NK-92 treated with Interleukin-12 subunit alpha and Interleukin-12 subunit beta, amount 100 ng/mL, for 24 hours (cell line): ENCODE measurements at regions not wholly inside any gene's neighbourhood (a gene's known extent, or its start where the extent isn't known, plus 50 kb on each side); places are given as distances from the start of the nearest gene placed in this dataset.
"Not testable (repeated sequence)": the region's sequence is repeated elsewhere in the genome, so short reads cannot be mapped to it uniquely, and the experiment has no call there.

Experiments used
- DNase-seq: peaks from one replicate; lab custom pipeline; 2025; lab: John Stamatoyannopoulos, UW

DNA sequence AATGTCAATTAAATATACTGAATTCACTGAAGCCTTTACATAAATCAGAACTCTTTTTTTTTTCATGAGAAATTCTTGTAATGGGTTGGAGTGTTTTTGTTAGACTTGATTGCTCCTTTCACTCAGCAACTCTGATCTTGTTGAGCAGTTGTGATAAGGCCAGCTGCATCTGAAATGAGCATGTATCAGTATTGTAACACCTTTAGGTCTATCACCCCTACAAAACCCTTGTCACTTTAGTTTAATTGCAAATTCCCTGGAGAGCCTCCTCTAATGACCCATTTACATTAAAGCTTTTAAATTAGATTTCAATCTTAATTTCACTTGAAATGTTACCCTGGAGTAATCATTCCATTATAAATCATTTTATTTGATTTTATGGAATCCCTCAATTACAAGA, 346.8 kb upstream of the TCF4 start:
- DNase-seq = no peak

DNA sequence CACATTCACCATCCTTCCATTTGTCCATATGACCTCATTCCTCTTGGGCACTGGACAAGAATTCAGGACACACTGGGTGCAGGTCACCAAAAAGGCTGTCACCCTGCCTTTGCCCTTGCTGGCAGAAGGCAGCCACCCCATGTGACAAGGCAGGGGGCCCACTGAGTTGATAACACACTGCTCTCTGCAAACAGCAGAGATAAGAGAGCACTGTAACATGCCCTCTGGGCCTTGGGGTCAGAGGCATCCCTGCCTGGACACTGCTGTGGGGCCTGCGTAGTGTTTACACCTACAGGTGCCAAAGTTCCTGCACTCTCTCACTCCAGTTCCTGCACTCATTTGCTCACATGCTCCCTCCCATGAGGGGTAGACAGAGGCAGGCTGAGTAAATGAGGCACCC, 344.7 kb upstream of the TCF4 start:
- no peak for DNase-seq

DNA sequence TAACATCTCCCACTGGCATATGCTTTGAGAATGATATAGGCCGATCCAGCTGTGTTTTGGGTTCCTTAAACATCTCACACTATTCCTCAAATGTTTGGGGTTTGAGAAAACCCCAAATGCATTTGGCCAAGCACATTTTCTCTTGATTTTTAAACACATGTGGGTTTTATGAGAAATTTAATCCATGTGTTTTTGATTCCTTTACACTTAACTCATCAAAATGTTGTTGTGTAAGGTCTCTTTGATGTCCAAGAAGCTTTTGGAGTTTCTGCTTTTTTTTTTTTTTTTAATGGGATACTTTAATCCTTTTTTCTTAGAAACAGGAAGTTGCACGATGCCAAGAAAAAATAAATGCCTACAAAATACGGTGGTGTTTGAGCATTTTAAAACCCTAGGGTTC, 339.8 kb upstream of the TCF4 start:
- no peak for DNase-seq

DNA sequence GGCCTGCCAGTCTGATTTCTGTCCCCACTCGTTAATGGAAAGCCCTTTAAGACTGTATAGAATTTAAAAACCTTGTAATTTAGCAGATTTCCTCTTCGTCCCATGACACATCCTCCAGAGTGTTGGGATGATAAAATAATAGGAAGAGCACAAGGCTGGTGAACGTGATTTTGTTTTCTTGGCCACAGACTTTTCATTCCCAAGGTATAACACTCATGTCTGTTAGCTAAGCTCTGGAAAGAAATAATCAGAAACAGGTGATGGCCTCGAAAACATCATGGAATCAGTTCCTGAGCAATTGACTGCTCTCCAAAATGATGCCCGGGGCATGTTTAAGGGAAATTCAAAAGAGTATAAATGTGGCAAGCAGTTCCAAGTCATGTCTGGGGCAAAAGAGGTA, 337.8 kb upstream of the TCF4 start:
- no peak for DNase-seq

DNA sequence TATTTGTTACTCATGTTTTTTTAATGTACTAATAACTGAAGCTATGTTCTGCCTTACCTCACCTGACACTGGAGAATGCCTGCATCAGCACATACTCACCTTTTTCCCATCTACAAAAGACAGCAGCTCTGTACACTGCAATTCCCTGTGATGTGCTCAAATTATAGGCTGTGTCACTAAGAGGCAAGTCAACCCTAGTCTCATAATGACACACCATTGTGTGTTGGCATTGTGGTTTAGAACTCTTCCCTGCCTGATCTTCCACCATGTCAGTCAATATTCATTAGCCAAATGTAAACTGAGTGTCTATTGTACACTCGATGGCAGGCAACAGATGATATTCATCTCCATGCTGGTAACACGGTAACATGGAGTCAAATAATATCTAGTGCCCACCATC, 332.1 kb upstream of the TCF4 start:
- DNase-seq = no peak

DNA sequence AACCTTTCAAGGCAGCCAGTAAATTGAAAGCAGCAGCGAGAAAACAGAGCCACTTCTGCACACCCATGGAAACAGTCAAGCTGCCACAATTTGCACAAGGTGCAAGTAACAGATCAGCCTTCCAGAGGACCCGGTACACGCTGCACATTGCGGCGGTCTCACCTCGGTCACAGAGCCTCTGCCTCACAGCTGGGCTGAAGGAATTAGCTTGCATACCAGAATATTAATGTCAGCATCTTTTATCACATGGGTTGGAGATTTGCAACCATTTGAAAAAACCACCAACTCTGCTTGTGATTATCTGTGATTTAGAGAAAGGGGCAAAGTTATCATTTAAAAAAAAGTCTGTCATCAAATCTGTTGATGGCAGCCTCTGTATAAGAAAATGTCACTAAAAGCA, 330.5 kb upstream of the TCF4 start:
- no peak for DNase-seq

DNA sequence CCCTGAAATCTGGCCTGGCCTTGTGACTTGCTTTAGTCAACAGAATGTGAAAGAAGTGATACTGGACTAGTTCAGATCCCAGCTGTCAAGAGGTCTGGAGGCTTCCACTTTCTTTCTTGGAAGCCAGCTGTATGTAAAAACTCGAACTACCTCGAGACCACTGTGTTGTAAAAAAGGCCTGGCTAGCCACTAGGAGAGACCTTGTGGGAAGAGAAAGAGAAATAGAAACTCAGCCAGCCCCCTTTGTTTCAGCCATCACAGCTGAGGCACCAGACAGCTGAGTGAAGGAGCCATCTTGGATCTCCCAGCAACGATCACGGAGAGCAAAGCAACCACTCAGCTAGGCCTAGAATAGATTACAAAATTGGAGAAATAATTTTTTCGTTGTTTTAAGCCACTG, 324.9 kb upstream of the TCF4 start:
- DNase-seq = no peak

DNA sequence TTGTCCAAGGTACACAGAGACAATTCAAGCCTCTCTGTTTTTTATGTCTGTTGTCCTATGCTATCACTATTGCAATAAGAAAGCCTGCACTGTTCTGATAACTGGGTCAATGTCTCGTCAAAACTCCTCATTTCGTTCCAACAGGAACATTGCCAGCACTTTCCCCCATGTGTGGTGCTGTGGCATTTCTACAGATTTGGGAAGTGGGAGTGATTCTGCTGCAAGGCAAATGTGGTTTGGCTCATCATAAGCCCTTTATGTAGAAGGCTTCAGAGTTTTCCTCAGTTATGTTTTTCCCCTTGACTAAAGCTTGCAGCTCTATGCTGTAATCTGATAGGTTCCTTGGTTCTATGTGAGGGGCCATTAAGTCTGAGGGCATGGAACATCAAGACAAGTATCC, 324.1 kb upstream of the TCF4 start:
- DNase-seq = no peak

DNA sequence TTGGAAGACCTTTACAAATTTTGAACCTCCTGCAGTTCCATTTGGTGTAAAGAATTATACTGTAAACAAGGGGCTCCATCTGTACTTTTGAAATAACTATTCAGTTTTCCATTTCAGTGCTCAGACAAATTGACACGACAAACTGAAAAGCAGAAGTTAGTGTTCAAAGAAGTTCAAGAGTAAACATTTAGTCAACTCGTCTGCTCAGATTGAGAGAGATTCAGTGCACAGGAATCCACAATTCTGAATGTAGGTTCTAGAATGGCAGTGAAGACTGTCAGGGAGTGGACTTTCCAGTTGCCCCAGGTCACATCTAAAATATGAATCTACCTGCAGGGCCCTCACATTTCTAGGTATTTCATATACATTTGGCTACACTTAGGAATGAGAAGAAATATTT, 322.3 kb upstream of the TCF4 start:
- DNase-seq = no peak

DNA sequence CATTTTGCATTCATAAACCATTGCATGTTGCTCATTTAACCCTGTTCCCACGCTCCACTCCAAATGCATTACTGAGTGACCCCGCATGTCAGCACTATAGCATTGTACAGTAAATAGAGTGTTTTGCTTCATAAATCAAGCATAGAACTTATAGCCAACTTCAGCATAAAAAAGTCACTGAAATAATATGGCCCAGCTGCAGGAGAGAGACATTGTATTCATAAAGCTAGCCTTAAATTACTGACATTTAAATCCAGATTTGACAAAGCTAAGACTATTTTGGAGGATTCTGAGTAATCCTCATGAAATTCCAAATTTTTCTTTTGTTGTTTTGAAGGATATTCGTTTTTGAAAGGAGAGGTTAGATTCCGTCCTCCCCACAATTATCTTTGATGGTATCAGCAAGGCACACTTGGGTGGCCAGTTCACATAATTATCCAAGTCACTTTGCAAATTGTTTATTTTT, 320.9 kb upstream of the TCF4 start:
- no peak for DNase-seq

DNA sequence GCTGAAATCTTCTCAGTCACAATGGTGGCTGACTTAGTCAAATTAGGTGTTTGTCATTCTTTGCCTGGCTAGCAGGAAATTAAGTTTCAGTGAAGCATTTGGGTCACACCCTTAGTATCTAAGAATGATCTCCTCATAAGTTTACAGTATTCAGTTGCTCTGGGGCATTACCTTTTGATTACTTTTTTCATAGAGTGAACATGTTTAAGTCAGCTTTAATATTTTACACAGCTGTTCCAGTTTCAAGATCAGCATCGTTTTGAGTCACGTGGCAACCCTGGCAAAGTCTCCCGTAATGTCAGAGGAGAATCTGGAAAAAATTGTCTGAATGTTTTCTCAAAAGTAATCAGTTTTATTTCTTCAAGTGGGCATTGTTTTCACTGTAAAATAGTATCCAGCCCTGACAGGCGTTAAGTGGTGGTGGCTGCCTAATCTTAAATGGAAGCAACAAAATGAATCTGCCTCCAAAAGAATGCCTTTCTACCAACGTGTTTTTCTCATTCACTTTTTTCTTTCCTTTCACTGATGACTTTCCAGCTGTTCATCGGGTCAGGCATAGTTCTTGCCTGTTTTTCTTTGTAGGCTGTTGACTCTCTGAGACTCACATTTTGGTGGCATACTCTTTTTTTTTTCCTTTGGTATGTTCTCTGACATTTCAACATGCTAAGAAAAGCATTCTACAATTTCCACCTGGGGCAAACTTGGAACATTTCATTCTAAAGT, 319.6 kb upstream of the TCF4 start:
- no peak for DNase-seq

DNA sequence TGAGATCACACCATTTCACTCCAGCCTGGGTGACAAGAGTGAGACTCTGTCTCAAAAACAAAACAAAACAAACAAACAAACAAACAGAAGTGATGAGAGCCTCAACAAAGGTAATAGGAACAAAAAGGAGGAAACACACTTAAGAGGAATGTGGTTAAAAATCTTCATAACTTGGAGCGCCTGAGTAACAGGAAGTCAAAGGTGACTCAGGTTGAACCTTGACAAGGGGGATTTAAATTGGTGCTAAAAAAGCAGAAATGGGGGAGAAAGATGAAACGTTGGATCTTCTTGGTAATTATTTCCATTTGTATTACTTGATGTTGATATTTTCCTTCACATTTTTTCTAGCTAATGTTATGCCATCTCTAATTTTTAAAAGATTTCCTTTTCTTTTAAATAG, 318.5 kb upstream of the TCF4 start:
- DNase-seq = no peak

DNA sequence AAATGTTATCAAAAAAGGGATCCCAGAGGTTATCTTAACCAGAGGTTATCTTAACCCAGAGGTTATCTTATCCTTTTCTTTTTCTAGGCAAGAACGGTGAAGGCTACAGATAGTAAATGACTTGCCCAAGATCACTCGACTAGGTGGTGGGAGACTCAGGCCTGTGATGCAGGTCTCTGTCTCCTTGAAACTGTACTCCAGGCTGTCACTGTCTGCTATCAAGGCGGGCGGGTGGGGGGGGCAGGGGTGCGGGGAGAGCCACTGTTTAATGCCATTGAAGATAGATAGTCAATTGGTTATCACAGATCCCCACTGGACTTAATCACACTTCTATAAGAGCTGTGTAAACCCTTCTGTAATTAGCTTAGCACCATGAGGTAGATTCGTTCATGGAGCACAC, 315.9 kb upstream of the TCF4 start:
- no peak for DNase-seq

DNA sequence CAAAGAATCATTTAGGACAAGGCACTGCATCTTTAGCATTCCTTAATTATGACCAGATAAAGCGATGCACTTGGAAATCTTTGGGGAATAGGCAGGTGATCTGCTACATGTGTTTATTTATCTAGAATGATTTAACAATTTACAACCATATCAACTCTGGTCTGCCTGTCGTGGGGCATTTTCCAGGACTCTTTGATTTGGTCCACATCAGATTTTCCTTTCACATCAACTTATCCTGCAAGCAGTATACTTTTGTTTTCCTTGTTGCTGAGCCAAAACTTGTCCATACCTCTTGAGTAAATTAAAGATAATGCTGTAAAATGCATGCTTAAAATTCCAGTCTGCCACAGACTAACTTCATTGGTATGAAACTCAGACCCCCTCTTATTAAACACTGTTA, 312.4 kb upstream of the TCF4 start:
- no peak for DNase-seq

DNA sequence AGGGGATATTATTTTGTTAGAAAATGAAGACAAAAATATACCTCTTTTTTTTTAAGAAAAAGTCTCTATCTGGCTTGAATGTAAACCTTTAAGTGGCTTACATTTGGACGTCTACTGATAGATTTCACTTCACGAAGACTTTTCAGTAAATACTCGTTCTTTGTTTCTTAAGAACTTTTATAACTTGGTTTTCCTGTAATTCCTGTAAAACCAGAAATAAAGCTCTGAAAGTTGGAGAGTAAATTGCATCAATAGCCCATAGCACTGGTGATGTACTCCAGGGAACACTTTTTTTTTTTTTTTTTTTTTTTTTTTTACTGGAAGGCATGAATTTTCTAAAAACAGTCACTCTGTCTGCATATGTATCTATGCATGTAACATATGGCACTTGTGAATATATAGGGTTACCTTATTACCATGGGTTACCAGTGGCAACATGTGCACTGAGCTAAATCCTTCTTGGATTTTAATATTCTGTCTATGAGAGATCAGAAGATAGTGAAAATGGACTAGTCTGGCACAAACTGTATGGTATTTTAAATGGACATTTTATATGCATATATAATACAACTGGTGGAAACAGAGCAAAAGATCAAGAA, 309.2 kb upstream of the TCF4 start:
- DNase-seq = no peak

DNA sequence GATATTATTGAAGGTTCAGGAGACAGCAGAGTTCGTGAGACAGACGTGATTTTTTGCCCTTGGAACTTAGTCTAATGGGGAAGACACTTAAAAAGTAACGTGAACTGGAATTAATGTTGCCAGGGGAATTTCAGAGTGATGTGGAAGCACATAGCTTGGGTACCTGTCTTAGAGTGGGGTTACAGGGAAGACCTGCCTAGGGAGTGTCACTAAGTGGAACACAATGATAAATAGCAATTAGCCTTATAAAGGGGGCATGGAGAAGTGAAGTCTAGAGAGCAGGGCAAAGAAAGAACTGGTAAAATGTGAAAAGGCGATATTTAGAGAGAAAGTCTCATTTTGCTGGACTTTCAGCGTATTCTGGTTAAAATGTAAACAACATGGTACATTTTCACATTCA, 306.0 kb upstream of the TCF4 start:
- no peak for DNase-seq

DNA sequence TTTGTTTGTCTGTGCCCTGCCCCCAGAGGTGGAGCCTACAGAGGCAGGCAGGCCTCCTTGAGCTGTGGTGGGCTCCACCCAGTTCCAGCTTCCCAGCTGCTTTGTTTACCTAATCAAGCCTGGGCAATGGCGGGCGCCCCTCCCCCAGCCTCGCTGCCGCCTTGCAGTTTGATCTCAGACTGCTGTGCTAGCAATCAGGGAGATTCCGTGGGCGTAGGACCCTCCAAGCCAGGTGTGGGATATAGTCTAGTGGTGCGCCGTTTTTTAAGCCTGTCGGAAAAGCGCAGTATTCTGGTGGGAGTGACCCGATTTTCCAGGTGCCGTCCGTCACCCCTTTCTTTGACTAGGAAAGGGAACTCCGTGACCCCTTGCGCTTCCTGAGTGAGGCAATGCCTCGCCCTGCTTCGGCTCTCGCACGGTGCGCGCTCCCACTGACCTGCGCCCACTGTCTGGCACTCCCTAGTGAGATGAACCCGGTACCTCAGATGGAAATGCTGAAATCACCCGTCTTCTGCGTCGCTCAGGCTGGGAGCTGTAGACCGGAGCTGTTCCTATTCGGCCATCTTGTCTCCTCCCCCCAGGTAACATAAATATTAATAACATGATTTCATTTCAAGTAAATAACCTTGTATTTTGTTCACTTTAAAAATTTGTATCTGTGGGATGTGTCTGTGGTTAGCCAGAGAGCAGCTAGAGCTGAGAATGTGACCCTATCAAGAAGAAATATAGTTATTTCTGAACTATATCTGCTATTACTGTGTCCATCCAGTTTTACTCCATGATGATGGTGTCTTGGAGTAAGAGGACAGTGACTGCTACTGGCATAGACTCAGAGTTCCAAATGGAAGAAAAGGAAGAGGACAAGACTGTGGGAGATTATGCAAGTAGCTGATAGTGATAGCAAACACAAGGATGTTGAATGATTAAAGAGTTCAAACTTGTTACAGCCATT, 305.1 kb upstream of the TCF4 start:
- DNase-seq = not testable (repeated sequence)

DNA sequence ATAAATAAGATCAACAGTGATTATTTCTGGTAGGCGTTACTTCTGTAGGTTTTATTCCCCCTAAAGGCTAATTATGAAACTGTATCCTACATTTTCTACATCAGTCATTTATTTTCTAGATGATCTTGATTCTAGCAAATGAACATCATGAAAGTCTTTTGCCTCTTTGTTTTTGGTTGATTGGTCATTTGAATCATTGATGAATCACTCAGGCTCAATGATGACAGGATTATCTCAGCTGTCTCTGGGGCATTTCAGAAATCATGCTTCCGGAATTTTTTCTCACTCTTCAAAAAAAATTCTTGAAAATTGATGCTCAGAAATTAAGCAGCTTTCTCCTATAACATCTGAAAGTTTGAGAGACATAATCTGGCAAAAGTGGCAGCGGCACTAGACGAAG, 298.9 kb upstream of the TCF4 start:
- DNase-seq = no peak

DNA sequence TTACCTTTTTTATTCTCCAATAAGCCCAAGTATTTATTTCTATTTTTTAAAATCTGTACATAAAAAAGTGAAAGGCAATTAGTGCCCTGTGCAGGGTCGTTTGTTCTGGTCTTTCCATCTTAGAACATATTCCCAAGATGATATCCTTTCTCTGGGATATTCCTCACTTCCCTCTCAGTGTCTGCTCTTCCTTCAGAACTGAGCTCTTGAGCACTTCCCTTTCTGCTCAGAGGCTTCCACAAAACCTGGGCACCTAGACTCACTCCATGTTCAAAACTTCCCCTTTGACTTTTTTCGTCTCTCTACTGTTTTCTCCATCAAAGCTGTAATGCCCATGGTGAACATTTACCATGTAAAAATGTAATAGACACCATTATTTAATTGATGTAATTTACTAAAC, 296.5 kb upstream of the TCF4 start:
- no peak for DNase-seq

DNA sequence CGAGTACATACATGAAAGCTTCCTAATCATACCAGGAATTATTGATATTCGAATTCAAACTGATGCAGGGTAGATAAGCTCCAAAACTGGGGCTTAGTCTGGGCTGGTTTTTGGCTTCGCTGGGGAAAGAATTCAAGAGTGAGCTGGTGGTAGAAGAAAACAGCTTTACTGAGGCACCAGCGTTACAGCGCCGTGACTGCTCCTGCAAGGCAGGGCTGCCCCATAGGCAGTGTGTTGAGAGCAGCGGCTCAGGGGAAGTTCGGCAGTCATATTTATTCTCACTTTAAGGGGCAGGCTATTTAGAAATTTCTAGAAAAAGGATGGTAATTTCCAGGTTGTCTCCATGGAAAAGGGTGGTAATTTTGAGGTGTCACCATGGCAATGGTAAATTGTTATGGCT, 292.6 kb upstream of the TCF4 start:
- no peak for DNase-seq

DNA sequence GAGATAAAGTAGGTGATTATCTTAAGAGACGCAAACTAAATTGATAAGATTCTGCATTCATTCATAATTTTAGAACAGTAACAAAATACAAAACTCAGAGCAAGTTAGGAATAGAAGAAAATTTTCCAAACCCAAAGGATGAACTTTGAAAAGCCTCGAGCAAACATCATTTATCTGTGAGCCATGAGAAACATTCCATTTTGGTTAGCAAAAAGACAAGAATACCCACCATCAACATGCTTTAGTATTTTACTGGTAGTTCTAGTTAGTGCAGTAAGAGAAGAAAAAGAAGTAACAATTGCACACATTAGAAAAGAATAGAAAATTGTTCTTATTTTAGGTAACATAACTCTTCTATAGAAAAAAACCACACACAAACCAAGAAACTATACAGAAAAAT, 291.3 kb upstream of the TCF4 start:
- DNase-seq = no peak

DNA sequence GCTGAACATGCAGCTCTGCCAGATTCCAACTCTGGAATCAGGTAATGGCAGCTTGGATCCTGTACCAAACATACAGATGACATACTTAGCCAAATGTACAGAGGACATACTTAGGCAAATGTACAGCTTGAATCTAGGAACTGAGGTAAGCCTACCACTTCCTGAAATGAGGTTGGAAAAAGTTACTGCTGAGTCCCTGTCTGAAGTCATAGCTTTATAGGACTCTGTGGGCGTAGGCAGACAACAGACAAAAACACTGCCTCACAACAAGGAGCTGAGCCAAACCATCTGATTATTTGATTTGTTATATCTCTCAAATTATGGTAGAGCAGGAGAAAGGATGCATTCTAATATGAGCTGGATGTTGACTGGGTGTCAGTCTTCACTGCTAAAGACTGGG, 290.2 kb upstream of the TCF4 start:
- DNase-seq = no peak

DNA sequence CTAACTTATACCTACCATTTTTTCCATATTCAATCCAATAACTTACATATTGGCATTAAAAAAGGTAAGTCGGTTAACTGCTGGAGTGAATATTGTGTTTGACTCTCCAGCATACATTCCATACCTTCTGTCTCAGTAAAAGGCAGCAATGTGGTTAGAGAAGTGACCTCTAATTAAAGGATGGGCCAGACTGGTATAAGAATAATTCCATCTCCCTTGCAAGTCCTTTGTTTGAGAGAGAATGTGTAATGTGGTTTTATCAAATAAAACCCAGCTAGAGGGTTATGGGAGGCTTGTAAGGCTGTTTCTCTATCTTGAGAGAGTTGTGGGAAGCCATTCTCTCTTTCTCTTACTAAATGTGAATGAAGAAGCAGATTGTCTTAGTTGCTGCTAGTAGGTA, 289.3 kb upstream of the TCF4 start:
- DNase-seq = no peak
